B cell (primary cell): ENCODE measurements at regions not wholly inside any gene's neighbourhood (a gene's known extent, or its start where the extent isn't known, plus 50 kb on each side); places are given as distances from the start of the nearest gene placed in this dataset.

Source experiments
- ATAC-seq: fragments of 200-7000 bp; cut with Tn5 transposase; one replicate; pipeline ENCODE4 v1.10.0; 2021; ENCODE audit warnings: low read depth, mild to moderate bottlenecking, moderate number of reproducible peaks, moderate library complexity
- CTCF ChIA-PET: fragments of 350-600 bp; sonication (Branson Sonifier 250); formaldehyde crosslinking; loops from one replicate; lab custom pipeline; 2021; ENCODE audit warnings: antibody characterized with exemption, inconsistent platforms; lab: Charles Lee
- POLR2A ChIA-PET: fragments of 350-600 bp; sonication (Branson Sonifier 250); formaldehyde crosslinking; loops from one replicate; lab custom pipeline; 2021; ENCODE audit warnings: antibody characterized with exemption; lab: Charles Lee
- DNase-seq: peaks from one replicate; pipeline ENCODE4 v3.0.0; 2013
- H2AFZ ChIP-seq: 2 replicates; pipeline ENCODE4 v1.6.1; 2012; ENCODE audit warnings: mild to moderate bottlenecking, low read depth, low read length; ENCODE audit not compliant: insufficient read depth, poor library complexity, severe bottlenecking
- H3K27ac ChIP-seq, 2 donors: 1 replicate in 1 of 2; 2 replicates in 1 of 2; pipeline ENCODE4 v1.5.1; 2012 to 2013; ENCODE audit warnings: low read length in 2 of 2, mild to moderate bottlenecking in 2 of 2, moderate library complexity in 1 of 2
- H3K27me3 ChIP-seq, 4 experiments: fragments of 200-600 bp in 1 of 4; sonication (generic) in 1 of 4; replicated peaks in 1 of 4; 1 replicate in 2 of 4; 2 replicates in 2 of 4; pipeline versions ENCODE4 v1.6.1 to v1.7.0; 2013 to 2016; ENCODE audit warnings: low read length in 3 of 4, mild to moderate bottlenecking in 2 of 4, mixed read lengths in 1 of 4, moderate library complexity in 1 of 4; ENCODE audit not compliant: insufficient read depth in 4 of 4, control insufficient read depth in 3 of 4; ENCODE audit errors: control extremely low read depth in 1 of 4
- H3K36me3 ChIP-seq, 2 experiments: replicated peaks in 1 of 2; 1 replicate in 1 of 2; 2 replicates in 1 of 2; pipeline versions ENCODE4 v1.6.1 to v1.7.1; 2013; ENCODE audit warnings: low read length in 1 of 2; ENCODE audit not compliant: insufficient read depth in 2 of 2, control insufficient read depth in 1 of 2; ENCODE audit errors: control extremely low read depth in 1 of 2, extremely low read depth in 1 of 2
- H3K4me1 ChIP-seq, 2 donors: fragments of 200-600 bp in 1 of 2; sonication (generic) in 1 of 2; 1 replicate in 1 of 2; 2 replicates in 1 of 2; pipeline versions ENCODE4 v1.5.1 to v1.6.1; 2013 to 2017; ENCODE audit warnings: low read length in 2 of 2; ENCODE audit not compliant: control insufficient read depth in 2 of 2, insufficient read depth in 2 of 2
- H3K4me2 ChIP-seq: replicated peaks from 2 replicates; pipeline ENCODE3; 2012; ENCODE audit warnings: mild to moderate bottlenecking, low read depth, low read length; ENCODE audit not compliant: poor library complexity, severe bottlenecking
- H3K4me3 ChIP-seq, 5 experiments: fragments of 200-600 bp in 1 of 5; sonication (generic) in 1 of 5; 1 replicate in 3 of 5; 2 replicates in 2 of 5; pipeline versions ENCODE4 v1.5.1 to v1.7.0; 2011 to 2016; ENCODE audit warnings: low read length in 4 of 5, mild to moderate bottlenecking in 4 of 5, low read depth in 2 of 5, control low read depth in 1 of 5, moderate library complexity in 1 of 5; ENCODE audit not compliant: insufficient read depth in 1 of 5; ENCODE audit errors: control extremely low read depth in 1 of 5, extremely low read depth in 1 of 5
- H3K79me2 ChIP-seq: fragments of 200-600 bp; sonication (generic); one replicate; pipeline ENCODE4 v1.6.0; 2016; ENCODE audit warnings: low read length; ENCODE audit not compliant: control insufficient read depth, insufficient read depth
- H3K9ac ChIP-seq: fragments of 200-600 bp; sonication (generic); 2 replicates; pipeline ENCODE4 v1.6.1; 2017; ENCODE audit warnings: mild to moderate bottlenecking, low read length, moderate library complexity
- H3K9me3 ChIP-seq, 3 donors: one replicate each; pipeline versions ENCODE4 v1.6.1 to v1.7.1; 2013; ENCODE audit warnings: low read length in 2 of 3; ENCODE audit not compliant: control insufficient read depth in 2 of 3, insufficient read depth in 1 of 3; ENCODE audit errors: control extremely low read depth in 1 of 3
- H4K20me1 ChIP-seq: 2 replicates; pipeline ENCODE4 v1.6.0; 2012; ENCODE audit warnings: mild to moderate bottlenecking, low read length; ENCODE audit not compliant: insufficient read depth, control insufficient read depth, poor library complexity, severe bottlenecking
- H3K27ac Mint-ChIP-seq: one replicate; pipeline ENCODE4 v1.8.0; 2021; ENCODE audit warnings: mixed read lengths
- H3K27me3 Mint-ChIP-seq: one replicate; pipeline ENCODE4 v1.8.0; 2021; ENCODE audit warnings: mixed read lengths
- H3K4me1 Mint-ChIP-seq: one replicate; pipeline ENCODE4 v1.8.0; 2021; ENCODE audit warnings: mixed read lengths
- H3K4me3 Mint-ChIP-seq: one replicate; pipeline ENCODE4 v1.8.0; 2021; ENCODE audit warnings: mixed read lengths
- H3K9me3 Mint-ChIP-seq: one replicate; pipeline ENCODE4 v1.8.0; 2022; ENCODE audit warnings: mixed read lengths; ENCODE audit not compliant: insufficient read depth
- EZH2 ChIP-seq: IDR thresholded peaks from 2 replicates; pipeline ENCODE4 v1.6.1; 2012; ENCODE audit warnings: borderline replicate concordance, low read depth, mild to moderate bottlenecking, moderate library complexity, low read length; ENCODE audit not compliant: insufficient read depth, poor library complexity, severe bottlenecking
- WGBS: methylation state at CpG from one replicate; pipeline ENCODE4 v1.1.5; 2013; ENCODE audit warnings: missing lambda C conversion rate; ENCODE audit not compliant: insufficient coverage; 5-methylcytosine and 5-hydroxymethylcytosine counted together
- intact Hi-C: fragments of 100-400 bp; cut with micrococcal nuclease; formaldehyde crosslinking; loops from one replicate; pipeline ENCODE4 v1.10.0; 2022
- TF ChIP-seq, protein P1 (sequence below): fragments of 200-600 bp; IDR thresholded peaks from one replicate; pipeline ENCODE4 v1.8.0; 2022; ENCODE audit warnings: antibody characterized with exemption, mild to moderate bottlenecking

- no peak for ATAC-seq
- Histone ChIP-seq H3K4me3 (no peak overlapping the region), H3K4me1 (no peaks in the 10 kb centered on the region), H4K20me1 (no peaks in the 10 kb centered on the region), H3K9ac (no peak overlapping the region), H3K27me3 (no peaks in the 10 kb centered on the region), H2AFZ (no peak overlapping the region), H3K79me2 (no peaks in the 10 kb centered on the region), H3K27ac (no peak overlapping the region), H3K9me3 (no peaks in the 10 kb centered on the region), H3K36me3 (no peaks in the 10 kb centered on the region), H3K4me2 (no peak overlapping the region)
- Mint-ChIP-seq H3K4me3 (no peak overlapping the region), H3K27ac (no peak overlapping the region), H3K27me3 (no peaks in the 10 kb centered on the region), H3K9me3 (no peaks in the 10 kb centered on the region), H3K4me1 (no peaks in the 10 kb centered on the region)
- ChIA-PET CTCF (no interaction called here), POLR2A (no interaction called here)
- intact Hi-C loops = no loop called here
- no CpG with 5 or more reads among the region's 3 CpGs for WGBS
- TF ChIP-seq, protein P1, sequence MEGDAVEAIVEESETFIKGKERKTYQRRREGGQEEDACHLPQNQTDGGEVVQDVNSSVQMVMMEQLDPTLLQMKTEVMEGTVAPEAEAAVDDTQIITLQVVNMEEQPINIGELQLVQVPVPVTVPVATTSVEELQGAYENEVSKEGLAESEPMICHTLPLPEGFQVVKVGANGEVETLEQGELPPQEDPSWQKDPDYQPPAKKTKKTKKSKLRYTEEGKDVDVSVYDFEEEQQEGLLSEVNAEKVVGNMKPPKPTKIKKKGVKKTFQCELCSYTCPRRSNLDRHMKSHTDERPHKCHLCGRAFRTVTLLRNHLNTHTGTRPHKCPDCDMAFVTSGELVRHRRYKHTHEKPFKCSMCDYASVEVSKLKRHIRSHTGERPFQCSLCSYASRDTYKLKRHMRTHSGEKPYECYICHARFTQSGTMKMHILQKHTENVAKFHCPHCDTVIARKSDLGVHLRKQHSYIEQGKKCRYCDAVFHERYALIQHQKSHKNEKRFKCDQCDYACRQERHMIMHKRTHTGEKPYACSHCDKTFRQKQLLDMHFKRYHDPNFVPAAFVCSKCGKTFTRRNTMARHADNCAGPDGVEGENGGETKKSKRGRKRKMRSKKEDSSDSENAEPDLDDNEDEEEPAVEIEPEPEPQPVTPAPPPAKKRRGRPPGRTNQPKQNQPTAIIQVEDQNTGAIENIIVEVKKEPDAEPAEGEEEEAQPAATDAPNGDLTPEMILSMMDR = no peak
- TF ChIP-seq EZH2 = no peak
- DNase-seq = no peak
These were observed 600.8 kb upstream of the ZNF385D start for GRCh38 chr3:22351806-22352205.

GRCh38 chr3:22353126-22353525 is 602.1 kb upstream of the ZNF385D start:
- H4K20me1 ChIP-seq = no peaks in the 10 kb centered on the region
- H3K27me3 Mint-ChIP-seq = no peaks in the 10 kb centered on the region
- no peaks in the 10 kb centered on the region for H3K27me3 ChIP-seq
- DNase-seq (peak; percentile 1), ATAC-seq (no peak)
- ChIA-PET CTCF (no interaction called here), POLR2A (no interaction called here)
- no peak overlapping the region for H3K9ac ChIP-seq
- H3K4me3 ChIP-seq = no peak overlapping the region
- H3K4me1 Mint-ChIP-seq = no peaks in the 10 kb centered on the region
- H3K79me2 ChIP-seq = no peaks in the 10 kb centered on the region
- 86% methylated on average over 1 of the region's 1 CpG for WGBS
- TF ChIP-seq, protein P1 = no peak
- TF ChIP-seq EZH2 = no peak
- no peak overlapping the region for H3K4me3 Mint-ChIP-seq
- H3K9me3 ChIP-seq = no peaks in the 10 kb centered on the region
- no peaks in the 10 kb centered on the region for H3K36me3 ChIP-seq
- intact Hi-C loops = no loop called here
- H3K4me2 ChIP-seq = no peak overlapping the region
- H3K27ac ChIP-seq = no peak overlapping the region
- H3K27ac Mint-ChIP-seq = no peak overlapping the region
- no peaks in the 10 kb centered on the region for H3K9me3 Mint-ChIP-seq
- H2AFZ ChIP-seq = no peak overlapping the region
- H3K4me1 ChIP-seq = no peaks in the 10 kb centered on the region
